ENCODE measurements at regions not wholly inside any gene's neighbourhood (a gene's known extent, or its start where the extent isn't known, plus 50 kb on each side); places are given as distances from the start of the nearest gene placed in this dataset.

DNA sequence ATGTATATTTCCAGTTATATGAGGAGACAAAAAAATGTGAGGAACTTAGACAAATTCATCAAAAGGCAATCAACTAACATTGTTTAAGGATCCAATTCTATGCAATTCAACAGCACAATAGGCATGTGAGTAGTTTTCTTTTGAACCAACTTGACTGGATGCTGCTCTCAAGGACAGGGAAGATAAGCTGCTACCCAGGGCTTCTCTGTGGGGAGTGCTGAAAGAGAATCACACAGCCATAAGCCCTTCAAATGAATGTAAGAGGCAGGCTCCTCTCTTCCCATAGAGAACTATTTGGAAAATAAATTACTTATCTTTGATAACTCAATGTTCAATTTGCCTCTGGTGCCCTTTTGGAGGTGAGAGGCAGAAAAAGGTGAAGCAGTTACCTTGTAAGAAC is 1413.6 kb downstream of the PCDH7 start:
- TF ChIP-seq, protein P1, sequence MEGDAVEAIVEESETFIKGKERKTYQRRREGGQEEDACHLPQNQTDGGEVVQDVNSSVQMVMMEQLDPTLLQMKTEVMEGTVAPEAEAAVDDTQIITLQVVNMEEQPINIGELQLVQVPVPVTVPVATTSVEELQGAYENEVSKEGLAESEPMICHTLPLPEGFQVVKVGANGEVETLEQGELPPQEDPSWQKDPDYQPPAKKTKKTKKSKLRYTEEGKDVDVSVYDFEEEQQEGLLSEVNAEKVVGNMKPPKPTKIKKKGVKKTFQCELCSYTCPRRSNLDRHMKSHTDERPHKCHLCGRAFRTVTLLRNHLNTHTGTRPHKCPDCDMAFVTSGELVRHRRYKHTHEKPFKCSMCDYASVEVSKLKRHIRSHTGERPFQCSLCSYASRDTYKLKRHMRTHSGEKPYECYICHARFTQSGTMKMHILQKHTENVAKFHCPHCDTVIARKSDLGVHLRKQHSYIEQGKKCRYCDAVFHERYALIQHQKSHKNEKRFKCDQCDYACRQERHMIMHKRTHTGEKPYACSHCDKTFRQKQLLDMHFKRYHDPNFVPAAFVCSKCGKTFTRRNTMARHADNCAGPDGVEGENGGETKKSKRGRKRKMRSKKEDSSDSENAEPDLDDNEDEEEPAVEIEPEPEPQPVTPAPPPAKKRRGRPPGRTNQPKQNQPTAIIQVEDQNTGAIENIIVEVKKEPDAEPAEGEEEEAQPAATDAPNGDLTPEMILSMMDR (IDR thresholded peaks at IDR 0.05; ENCODE audit: low read depth, low read length): no peak
- no peak for DNase-seq
- H3K36me3 ChIP-seq: no peaks in the 10 kb centered on the region

DNA sequence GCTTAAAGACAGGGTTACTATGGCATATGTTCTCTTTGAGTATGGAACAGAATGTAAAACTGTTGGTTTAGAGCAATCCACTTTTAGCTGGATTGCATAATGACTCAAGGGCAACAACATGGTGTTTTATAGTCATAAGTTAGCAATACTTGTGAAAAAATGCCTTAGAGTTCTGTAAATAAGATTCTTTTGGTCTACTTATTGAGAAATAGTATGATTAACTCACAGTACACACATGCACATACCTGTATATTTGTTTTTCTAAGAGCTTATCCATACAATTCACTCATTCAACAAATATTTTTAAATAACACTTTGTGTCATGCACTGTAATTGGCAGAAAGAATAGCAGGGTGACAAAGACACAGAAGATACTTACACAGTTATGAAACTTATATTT is 1415.5 kb downstream of the PCDH7 start:
- Histone ChIP-seq H3K9me3 (no peaks in the 10 kb centered on the region), H3K4me1 (no peaks in the 10 kb centered on the region), H3K4me3 (ENCODE audit: low read depth, low read length) (no peak overlapping the region), H3K36me3 (no peaks in the 10 kb centered on the region), H3K27me3 (no peaks in the 10 kb centered on the region)
- no peak for DNase-seq
- TF ChIP-seq, protein P1 (IDR thresholded peaks at IDR 0.05; ENCODE audit: low read depth, low read length): no peak

More for the DNA sequence above, 1413.6 kb downstream of the PCDH7 start:
- Histone ChIP-seq H3K27me3 (no peaks in the 10 kb centered on the region), H3K9me3 (no peaks in the 10 kb centered on the region), H3K4me1 (no peaks in the 10 kb centered on the region), H3K4me3 (ENCODE audit: low read depth, low read length) (no peak overlapping the region)

DNA sequence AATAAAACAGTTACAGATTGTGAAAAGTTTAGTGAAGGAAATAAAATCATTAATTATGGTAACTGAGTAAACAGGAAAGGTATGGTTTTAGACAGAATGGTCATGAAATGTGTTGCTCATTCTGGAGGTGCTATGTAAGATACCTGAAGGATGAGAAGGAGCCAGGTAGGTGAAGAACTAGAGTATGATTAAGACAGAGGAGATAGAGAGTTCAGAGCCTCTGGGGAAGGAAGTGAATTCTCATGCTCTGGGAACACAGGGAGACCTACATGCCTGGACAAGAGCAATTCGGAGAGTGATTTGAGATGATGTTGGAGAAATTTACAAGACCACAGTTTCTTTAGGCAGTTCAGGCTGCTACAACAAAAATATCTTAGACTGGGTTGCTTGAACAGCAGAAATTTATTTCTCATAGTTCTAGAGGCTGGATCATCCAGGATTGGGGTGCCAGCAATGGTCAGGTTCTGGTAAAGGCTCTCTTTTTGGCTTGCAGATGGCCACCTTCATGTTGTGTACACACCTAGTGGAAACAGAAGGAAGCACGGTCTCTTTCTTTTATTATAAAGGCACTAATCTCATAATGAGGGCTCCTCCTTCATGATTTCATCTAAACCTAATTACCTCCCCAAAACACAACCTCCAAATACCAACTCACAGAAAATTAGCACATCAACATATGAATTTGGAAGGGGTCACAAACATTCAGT is 1416.1 kb downstream of the PCDH7 start:
- Histone ChIP-seq H3K4me1 (no peaks in the 10 kb centered on the region), H3K4me3 (ENCODE audit: low read depth, low read length) (no peak overlapping the region), H3K9me3 (no peaks in the 10 kb centered on the region), H3K36me3 (no peaks in the 10 kb centered on the region), H3K27me3 (no peaks in the 10 kb centered on the region)
- DNase-seq: no peak
- TF ChIP-seq, protein P1 (IDR thresholded peaks at IDR 0.05; ENCODE audit: low read depth, low read length): 0 out of 2 replicates have a peak, but pooled peaks have one; percentile 7

DNA sequence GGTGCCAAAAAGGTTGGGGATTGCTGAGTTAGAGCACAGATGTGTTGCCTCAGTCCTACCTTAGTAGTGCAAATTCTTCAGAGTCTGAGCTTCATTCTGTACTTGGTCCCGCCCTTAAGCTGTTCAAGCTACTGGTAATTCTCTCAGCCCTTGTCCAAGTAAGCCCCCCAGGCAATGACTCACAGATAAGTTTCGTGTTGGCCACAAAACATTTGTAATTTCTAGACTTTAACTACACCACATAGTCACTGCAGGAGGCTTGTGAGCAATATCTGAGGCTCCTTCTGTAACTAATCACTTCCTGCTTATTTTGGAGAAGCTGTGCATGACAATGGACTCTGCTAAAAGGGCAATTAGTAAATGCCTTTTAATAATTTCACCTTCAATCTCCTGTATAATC is 1420.5 kb downstream of the PCDH7 start:
- no peaks in the 10 kb centered on the region for H3K27me3 ChIP-seq

DNA sequence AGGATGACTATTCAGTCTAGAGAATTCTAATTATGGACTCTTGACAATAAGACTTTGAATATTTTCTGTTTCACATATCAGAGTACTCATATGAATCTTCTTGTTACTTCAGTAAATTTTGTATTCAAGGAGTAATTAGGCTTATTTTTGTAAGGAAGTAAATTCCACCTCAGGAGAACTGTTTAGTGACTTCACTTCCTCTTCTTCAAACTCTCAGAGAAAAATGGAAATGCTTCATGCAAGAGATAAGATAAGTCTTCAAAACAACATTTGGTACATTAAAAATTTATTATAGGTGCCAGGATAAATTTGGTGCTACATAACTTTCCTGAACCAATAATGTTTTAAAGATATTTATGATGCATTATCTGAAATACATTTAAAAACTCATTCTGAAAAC is 1421.9 kb downstream of the PCDH7 start:
- Histone ChIP-seq H3K4me3 (ENCODE audit: low read depth, low read length) (no peak overlapping the region), H3K4me1 (no peaks in the 10 kb centered on the region), H3K36me3 (no peaks in the 10 kb centered on the region), H3K9me3 (0 out of 2 replicates have a peak, but pooled peaks cover 5% of the 10 kb centered on the region), H3K27me3 (no peaks in the 10 kb centered on the region)
- no peak for DNase-seq
- TF ChIP-seq, protein P1 (IDR thresholded peaks at IDR 0.05; ENCODE audit: low read depth, low read length): no peak

More for the DNA sequence above, 1420.5 kb downstream of the PCDH7 start:
- no peak for DNase-seq
- H3K4me3 ChIP-seq (ENCODE audit: low read depth, low read length): no peak overlapping the region
- H3K36me3 ChIP-seq: no peaks in the 10 kb centered on the region
- TF ChIP-seq, protein P1 (IDR thresholded peaks at IDR 0.05; ENCODE audit: low read depth, low read length): no peak
- 0 out of 2 replicates have a peak, but pooled peaks cover 5% of the 10 kb centered on the region for H3K9me3 ChIP-seq
- H3K4me1 ChIP-seq: no peaks in the 10 kb centered on the region

DNA sequence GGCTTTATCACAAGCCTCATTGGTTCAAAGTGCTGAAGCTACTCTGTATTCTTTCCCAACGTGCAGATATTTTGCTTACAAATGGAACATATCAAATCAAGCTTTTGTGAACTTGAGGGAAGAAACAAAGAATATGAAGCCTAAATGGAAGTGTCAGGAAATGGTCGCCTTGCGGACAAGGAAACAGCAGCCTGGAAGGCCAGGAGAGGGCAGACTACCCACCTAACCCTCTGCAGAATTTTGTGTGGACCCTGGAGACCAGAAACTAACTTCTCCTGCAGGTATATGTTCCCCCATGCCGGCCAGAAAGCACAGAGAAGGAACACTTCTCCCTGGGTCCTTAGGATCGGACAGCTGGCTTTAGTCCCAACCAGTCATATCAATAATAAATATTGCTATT is 1425.8 kb downstream of the PCDH7 start:
- no peaks in the 10 kb centered on the region for H3K27me3 ChIP-seq
- H3K9me3 ChIP-seq: 0 out of 2 replicates have a peak, but pooled peaks cover 5% of the 10 kb centered on the region
- no peaks in the 10 kb centered on the region for H3K36me3 ChIP-seq
- no peaks in the 10 kb centered on the region for H3K4me1 ChIP-seq
- no peak for DNase-seq
- no peak overlapping the region for H3K4me3 ChIP-seq (ENCODE audit: low read depth, low read length)
- TF ChIP-seq, protein P1 (IDR thresholded peaks at IDR 0.05; ENCODE audit: low read depth, low read length): 0 out of 2 replicates have a peak, but pooled peaks have one; percentile 18

Measured in BE2C (cell line).